ENCODE measurements at regions not wholly inside any gene's neighbourhood (a gene's known extent, or its start where the extent isn't known, plus 50 kb on each side); places are given as distances from the start of the nearest gene placed in this dataset.

DNA sequence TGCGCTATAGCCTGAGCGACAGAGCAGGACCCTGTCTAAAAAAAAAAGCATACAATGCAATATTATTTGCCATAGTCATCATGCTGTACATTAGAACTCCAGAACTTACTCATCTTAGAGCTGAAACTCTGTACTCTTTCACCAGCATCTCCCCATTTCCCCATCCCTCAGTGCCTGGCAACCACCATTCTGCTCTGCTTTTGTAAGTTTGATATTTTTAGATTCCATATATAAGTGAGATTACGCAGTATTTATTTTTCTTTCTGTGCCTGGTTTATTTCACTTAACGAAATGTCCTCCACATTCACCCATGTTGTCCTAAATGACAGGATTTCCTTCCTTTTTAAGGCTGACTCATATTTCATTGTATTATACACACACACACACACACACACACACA lies 121.8 kb downstream of the BBS10 start:
- TF ChIP-seq ZBTB7A (IDR thresholded peaks at IDR 0.05; ENCODE audit: low read depth), result no peak
- no peak for TF ChIP-seq MAX (IDR thresholded peaks at IDR 0.05)
- no peak for TF ChIP-seq CEBPB (IDR thresholded peaks at IDR 0.05)
- TF ChIP-seq, protein P1, sequence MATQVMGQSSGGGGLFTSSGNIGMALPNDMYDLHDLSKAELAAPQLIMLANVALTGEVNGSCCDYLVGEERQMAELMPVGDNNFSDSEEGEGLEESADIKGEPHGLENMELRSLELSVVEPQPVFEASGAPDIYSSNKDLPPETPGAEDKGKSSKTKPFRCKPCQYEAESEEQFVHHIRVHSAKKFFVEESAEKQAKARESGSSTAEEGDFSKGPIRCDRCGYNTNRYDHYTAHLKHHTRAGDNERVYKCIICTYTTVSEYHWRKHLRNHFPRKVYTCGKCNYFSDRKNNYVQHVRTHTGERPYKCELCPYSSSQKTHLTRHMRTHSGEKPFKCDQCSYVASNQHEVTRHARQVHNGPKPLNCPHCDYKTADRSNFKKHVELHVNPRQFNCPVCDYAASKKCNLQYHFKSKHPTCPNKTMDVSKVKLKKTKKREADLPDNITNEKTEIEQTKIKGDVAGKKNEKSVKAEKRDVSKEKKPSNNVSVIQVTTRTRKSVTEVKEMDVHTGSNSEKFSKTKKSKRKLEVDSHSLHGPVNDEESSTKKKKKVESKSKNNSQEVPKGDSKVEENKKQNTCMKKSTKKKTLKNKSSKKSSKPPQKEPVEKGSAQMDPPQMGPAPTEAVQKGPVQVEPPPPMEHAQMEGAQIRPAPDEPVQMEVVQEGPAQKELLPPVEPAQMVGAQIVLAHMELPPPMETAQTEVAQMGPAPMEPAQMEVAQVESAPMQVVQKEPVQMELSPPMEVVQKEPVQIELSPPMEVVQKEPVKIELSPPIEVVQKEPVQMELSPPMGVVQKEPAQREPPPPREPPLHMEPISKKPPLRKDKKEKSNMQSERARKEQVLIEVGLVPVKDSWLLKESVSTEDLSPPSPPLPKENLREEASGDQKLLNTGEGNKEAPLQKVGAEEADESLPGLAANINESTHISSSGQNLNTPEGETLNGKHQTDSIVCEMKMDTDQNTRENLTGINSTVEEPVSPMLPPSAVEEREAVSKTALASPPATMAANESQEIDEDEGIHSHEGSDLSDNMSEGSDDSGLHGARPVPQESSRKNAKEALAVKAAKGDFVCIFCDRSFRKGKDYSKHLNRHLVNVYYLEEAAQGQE (IDR thresholded peaks at IDR 0.05; ENCODE audit: low read depth), result no peak
- no peak for TF ChIP-seq USF1 (IDR thresholded peaks at IDR 0.05)
- TF ChIP-seq TEAD4 (IDR thresholded peaks at IDR 0.05), result no peak
- no peak for TF ChIP-seq TAF1 (IDR thresholded peaks at IDR 0.05; ENCODE audit: low read depth)
- TF ChIP-seq RAD21 (IDR thresholded peaks at IDR 0.05; ENCODE audit: low read depth), result no peak
- no peak for TF ChIP-seq NFIC (IDR thresholded peaks at IDR 0.05)
- no peak for TF ChIP-seq FOXM1 (IDR thresholded peaks at IDR 0.05; ENCODE audit: borderline replicate concordance, low read depth)

- TF ChIP-seq CREB1 (IDR thresholded peaks at IDR 0.05; ENCODE audit: low read depth), result no peak
- no peak for TF ChIP-seq EGR1 (IDR thresholded peaks at IDR 0.05)
- TF ChIP-seq TCF12 (IDR thresholded peaks at IDR 0.05; ENCODE audit: low read depth), result no peak
- no peak for TF ChIP-seq TAF1 (IDR thresholded peaks at IDR 0.05; ENCODE audit: low read depth)
- TF ChIP-seq RAD21 (IDR thresholded peaks at IDR 0.05; ENCODE audit: low read depth), result no peak
- TF ChIP-seq, protein P1 (IDR thresholded peaks at IDR 0.05; ENCODE audit: low read depth), result no peak
- TF ChIP-seq FOXM1 (IDR thresholded peaks at IDR 0.05; ENCODE audit: borderline replicate concordance, low read depth), result no peak
- TF ChIP-seq CEBPB (IDR thresholded peaks at IDR 0.05), result no peak
- TF ChIP-seq EP300 (IDR thresholded peaks at IDR 0.05; ENCODE audit: borderline replicate concordance), result no peak
- TF ChIP-seq NFIC (IDR thresholded peaks at IDR 0.05), result no peak
- no peak for TF ChIP-seq YY1 (IDR thresholded peaks at IDR 0.05; ENCODE audit: low read depth)
- TF ChIP-seq USF1 (IDR thresholded peaks at IDR 0.05), result no peak
- TF ChIP-seq ZBTB7A (IDR thresholded peaks at IDR 0.05; ENCODE audit: low read depth), result no peak
- no peak for TF ChIP-seq MAX (IDR thresholded peaks at IDR 0.05)
- TF ChIP-seq TEAD4 (IDR thresholded peaks at IDR 0.05), result no peak
Observed at GRCh38 chr12:76223869-76224268, 124.3 kb downstream of the BBS10 start.

GRCh38 chr12:76220980-76221379 lies 127.2 kb downstream of the BBS10 start:
- TF ChIP-seq NFIC (IDR thresholded peaks at IDR 0.05), result no peak
- no peak for TF ChIP-seq EGR1 (IDR thresholded peaks at IDR 0.05)
- TF ChIP-seq, protein P1 (IDR thresholded peaks at IDR 0.05; ENCODE audit: low read depth), result no peak
- no peak for TF ChIP-seq CREB1 (IDR thresholded peaks at IDR 0.05; ENCODE audit: low read depth)
- no peak for TF ChIP-seq TAF1 (IDR thresholded peaks at IDR 0.05; ENCODE audit: low read depth)
- no peak for TF ChIP-seq CEBPB (IDR thresholded peaks at IDR 0.05)
- TF ChIP-seq MAX (IDR thresholded peaks at IDR 0.05), result no peak
- no peak for TF ChIP-seq EP300 (IDR thresholded peaks at IDR 0.05; ENCODE audit: borderline replicate concordance)
- TF ChIP-seq FOXM1 (IDR thresholded peaks at IDR 0.05; ENCODE audit: borderline replicate concordance, low read depth), result no peak
- no peak for TF ChIP-seq TEAD4 (IDR thresholded peaks at IDR 0.05)
- TF ChIP-seq ZBTB7A (IDR thresholded peaks at IDR 0.05; ENCODE audit: low read depth), result no peak
- TF ChIP-seq RAD21 (IDR thresholded peaks at IDR 0.05; ENCODE audit: low read depth), result no peak
- TF ChIP-seq USF1 (IDR thresholded peaks at IDR 0.05), result no peak
- no peak for TF ChIP-seq YY1 (IDR thresholded peaks at IDR 0.05; ENCODE audit: low read depth)
- no peak for TF ChIP-seq TCF12 (IDR thresholded peaks at IDR 0.05; ENCODE audit: low read depth)

GRCh38 chr12:76219806-76220205 lies 128.4 kb downstream of the BBS10 start:
- TF ChIP-seq EGR1 (IDR thresholded peaks at IDR 0.05) (no peak), NFIC (IDR thresholded peaks at IDR 0.05) (no peak), FOXM1 (IDR thresholded peaks at IDR 0.05; ENCODE audit: borderline replicate concordance, low read depth) (no peak), CEBPB (IDR thresholded peaks at IDR 0.05) (no peak), ZBTB7A (IDR thresholded peaks at IDR 0.05; ENCODE audit: low read depth) (no peak), EP300 (IDR thresholded peaks at IDR 0.05; ENCODE audit: borderline replicate concordance) (no peak)
- TF ChIP-seq, protein P1 (IDR thresholded peaks at IDR 0.05; ENCODE audit: low read depth), result no peak
